Neural cell (in vitro differentiated cells): ENCODE measurements at regions not wholly inside any gene's neighbourhood (a gene's known extent, or its start where the extent isn't known, plus 50 kb on each side); places are given as distances from the start of the nearest gene placed in this dataset.

Source experiments
- H2AFZ ChIP-seq: fragments of 200-600, 300-800 bp; sonication (generic), shearing (Covaris generic); 2 replicates; pipeline ENCODE4 v1.6.0; 2014; ENCODE audit warnings: low read depth, mild to moderate bottlenecking, antibody characterized with exemption, low read length, moderate library complexity
- H3F3A ChIP-seq: fragments of 200-600 bp; shearing (Covaris generic); 2 replicates; pipeline ENCODE4 v1.6.1; 2016; ENCODE audit warnings: mild to moderate bottlenecking, moderate library complexity, mixed read lengths, antibody characterized with exemption, low read length; ENCODE audit not compliant: insufficient read depth, poor library complexity, severe bottlenecking
- H3K27ac ChIP-seq: fragments of 200-600, 300-800 bp; sonication (generic), shearing (Covaris generic); 2 replicates; pipeline ENCODE4 v1.5.1; 2014; ENCODE audit warnings: mild to moderate bottlenecking, low read length, moderate library complexity
- H3K27me3 ChIP-seq: fragments of 300-800, 200-600 bp; sonication (generic), shearing (Covaris generic); 2 replicates; pipeline ENCODE4 v1.6.0; 2014; ENCODE audit warnings: mild to moderate bottlenecking, low read depth, low read length, moderate library complexity; ENCODE audit not compliant: insufficient read depth
- H3K36me3 ChIP-seq: fragments of 300-800, 200-600 bp; sonication (generic), shearing (Covaris generic); 2 replicates; pipeline ENCODE4 v1.5.1; 2014; ENCODE audit warnings: mild to moderate bottlenecking, antibody characterized with exemption, low read length, moderate library complexity; ENCODE audit not compliant: insufficient read depth
- H3K4me2 ChIP-seq: fragments of 300-800, 200-600 bp; sonication (generic), shearing (Covaris generic); 2 replicates; pipeline ENCODE4 v1.6.0; 2014; ENCODE audit warnings: mild to moderate bottlenecking, low read length
- H3K4me3 ChIP-seq: fragments of 300-800, 200-600 bp; sonication (generic), shearing (Covaris generic); 2 replicates; pipeline ENCODE4 v1.5.1; 2014; ENCODE audit warnings: mild to moderate bottlenecking, low read length, moderate library complexity
- H3K79me2 ChIP-seq: fragments of 200-600 bp; shearing (Covaris generic); replicated peaks from 2 replicates; pipeline ENCODE4 v1.6.0; 2014; ENCODE audit warnings: mild to moderate bottlenecking, low read length, moderate library complexity; ENCODE audit not compliant: insufficient read depth
- H3K9ac ChIP-seq: fragments of 300-800, 200-600 bp; sonication (generic), shearing (Covaris generic); 2 replicates; pipeline ENCODE4 v1.6.1; 2016; ENCODE audit warnings: mild to moderate bottlenecking, low read length, mixed read lengths
- H3K9me2 ChIP-seq: fragments of 200-600 bp; shearing (Covaris generic); 2 replicates; pipeline ENCODE4 v1.6.1; 2016; ENCODE audit warnings: mild to moderate bottlenecking, low read length, mixed read lengths; ENCODE audit not compliant: insufficient read depth
- H3K9me3 ChIP-seq: fragments of 200-600, 300-800 bp; sonication (generic), shearing (Covaris generic); 2 replicates; pipeline ENCODE4 v1.6.1; 2016; ENCODE audit warnings: mild to moderate bottlenecking, mixed run types, low read length, moderate library complexity, mixed read lengths
- H4K20me1 ChIP-seq: fragments of 200-600 bp; shearing (Covaris generic); 2 replicates; pipeline ENCODE4 v1.6.1; 2016; ENCODE audit warnings: mild to moderate bottlenecking, mixed run types; ENCODE audit not compliant: insufficient read depth
- EP300 ChIP-seq: fragments of 450-650 bp; conservative IDR thresholded peaks from 2 replicates; pipeline ENCODE4 v1.6.1; 2014; ENCODE audit warnings: antibody characterized with exemption, mild to moderate bottlenecking, moderate library complexity; ENCODE audit not compliant: poor library complexity, severe bottlenecking
- EZH2 ChIP-seq: fragments of 200-600, 300-800 bp; shearing (Covaris generic), sonication (generic); IDR thresholded peaks from 2 replicates; pipeline ENCODE4 v1.6.1; 2014; ENCODE audit warnings: antibody characterized with exemption, low read length, borderline replicate concordance, mild to moderate bottlenecking; ENCODE audit not compliant: insufficient read depth, poor library complexity, severe bottlenecking
- MXI1 ChIP-seq: fragments of 450-650 bp; conservative IDR thresholded peaks from 2 replicates; pipeline ENCODE4 v1.6.1; 2014; ENCODE audit warnings: antibody characterized with exemption, mild to moderate bottlenecking; ENCODE audit not compliant: poor library complexity, severe bottlenecking
- POLR2AphosphoS5 ChIP-seq: IDR thresholded peaks from 2 replicates; pipeline ENCODE4 v1.6.1; 2012
- RAD21 ChIP-seq: fragments of 450-650 bp; conservative IDR thresholded peaks from 2 replicates; pipeline ENCODE4 v1.6.1; 2014; ENCODE audit warnings: antibody characterized with exemption, mild to moderate bottlenecking, moderate library complexity
- SMC3 ChIP-seq: fragments of 450-650 bp; conservative IDR thresholded peaks from 2 replicates; pipeline ENCODE4 v1.6.1; 2014; ENCODE audit warnings: antibody characterized with exemption, mild to moderate bottlenecking, moderate library complexity; ENCODE audit not compliant: poor library complexity
- TAF1 ChIP-seq: IDR thresholded peaks from 2 replicates; pipeline ENCODE4 v1.6.1; 2012; ENCODE audit warnings: low read depth
- TF ChIP-seq, protein P1 (sequence below): fragments of 450-650 bp; IDR thresholded peaks from 2 replicates; pipeline ENCODE4 v1.5.1; 2014; ENCODE audit warnings: antibody characterized with exemption, mild to moderate bottlenecking, moderate library complexity; ENCODE audit not compliant: poor library complexity, severe bottlenecking
- TF ChIP-seq, protein P2 (sequence below): IDR thresholded peaks from 2 replicates; pipeline ENCODE4 v1.6.1; 2012; ENCODE audit warnings: borderline replicate concordance

GRCh38 chr12:58781609-58782008, 138.7 kb downstream of the LRIG3 start:
- Histone ChIP-seq H3F3A (no peaks in the 10 kb centered on the region), H3K4me3 (no peak overlapping the region), H3K4me2 (no peak overlapping the region), H3K27ac (no peak overlapping the region), H3K36me3 (no peaks in the 10 kb centered on the region), H3K27me3 (no peaks in the 10 kb centered on the region), H3K9me3 (no peaks in the 10 kb centered on the region), H4K20me1 (no peaks in the 10 kb centered on the region), H3K79me2 (no peaks in the 10 kb centered on the region), H3K9ac (no peak overlapping the region), H2AFZ (no peak overlapping the region), H3K9me2 (no peaks in the 10 kb centered on the region)
- TF ChIP-seq, protein P1, sequence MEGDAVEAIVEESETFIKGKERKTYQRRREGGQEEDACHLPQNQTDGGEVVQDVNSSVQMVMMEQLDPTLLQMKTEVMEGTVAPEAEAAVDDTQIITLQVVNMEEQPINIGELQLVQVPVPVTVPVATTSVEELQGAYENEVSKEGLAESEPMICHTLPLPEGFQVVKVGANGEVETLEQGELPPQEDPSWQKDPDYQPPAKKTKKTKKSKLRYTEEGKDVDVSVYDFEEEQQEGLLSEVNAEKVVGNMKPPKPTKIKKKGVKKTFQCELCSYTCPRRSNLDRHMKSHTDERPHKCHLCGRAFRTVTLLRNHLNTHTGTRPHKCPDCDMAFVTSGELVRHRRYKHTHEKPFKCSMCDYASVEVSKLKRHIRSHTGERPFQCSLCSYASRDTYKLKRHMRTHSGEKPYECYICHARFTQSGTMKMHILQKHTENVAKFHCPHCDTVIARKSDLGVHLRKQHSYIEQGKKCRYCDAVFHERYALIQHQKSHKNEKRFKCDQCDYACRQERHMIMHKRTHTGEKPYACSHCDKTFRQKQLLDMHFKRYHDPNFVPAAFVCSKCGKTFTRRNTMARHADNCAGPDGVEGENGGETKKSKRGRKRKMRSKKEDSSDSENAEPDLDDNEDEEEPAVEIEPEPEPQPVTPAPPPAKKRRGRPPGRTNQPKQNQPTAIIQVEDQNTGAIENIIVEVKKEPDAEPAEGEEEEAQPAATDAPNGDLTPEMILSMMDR = no peak
- TF ChIP-seq EZH2 (no peak), TAF1 (no peak), EP300 (no peak), MXI1 (no peak), POLR2AphosphoS5 (no peak), RAD21 (no peak), SMC3 (no peak)
- TF ChIP-seq, protein P2, sequence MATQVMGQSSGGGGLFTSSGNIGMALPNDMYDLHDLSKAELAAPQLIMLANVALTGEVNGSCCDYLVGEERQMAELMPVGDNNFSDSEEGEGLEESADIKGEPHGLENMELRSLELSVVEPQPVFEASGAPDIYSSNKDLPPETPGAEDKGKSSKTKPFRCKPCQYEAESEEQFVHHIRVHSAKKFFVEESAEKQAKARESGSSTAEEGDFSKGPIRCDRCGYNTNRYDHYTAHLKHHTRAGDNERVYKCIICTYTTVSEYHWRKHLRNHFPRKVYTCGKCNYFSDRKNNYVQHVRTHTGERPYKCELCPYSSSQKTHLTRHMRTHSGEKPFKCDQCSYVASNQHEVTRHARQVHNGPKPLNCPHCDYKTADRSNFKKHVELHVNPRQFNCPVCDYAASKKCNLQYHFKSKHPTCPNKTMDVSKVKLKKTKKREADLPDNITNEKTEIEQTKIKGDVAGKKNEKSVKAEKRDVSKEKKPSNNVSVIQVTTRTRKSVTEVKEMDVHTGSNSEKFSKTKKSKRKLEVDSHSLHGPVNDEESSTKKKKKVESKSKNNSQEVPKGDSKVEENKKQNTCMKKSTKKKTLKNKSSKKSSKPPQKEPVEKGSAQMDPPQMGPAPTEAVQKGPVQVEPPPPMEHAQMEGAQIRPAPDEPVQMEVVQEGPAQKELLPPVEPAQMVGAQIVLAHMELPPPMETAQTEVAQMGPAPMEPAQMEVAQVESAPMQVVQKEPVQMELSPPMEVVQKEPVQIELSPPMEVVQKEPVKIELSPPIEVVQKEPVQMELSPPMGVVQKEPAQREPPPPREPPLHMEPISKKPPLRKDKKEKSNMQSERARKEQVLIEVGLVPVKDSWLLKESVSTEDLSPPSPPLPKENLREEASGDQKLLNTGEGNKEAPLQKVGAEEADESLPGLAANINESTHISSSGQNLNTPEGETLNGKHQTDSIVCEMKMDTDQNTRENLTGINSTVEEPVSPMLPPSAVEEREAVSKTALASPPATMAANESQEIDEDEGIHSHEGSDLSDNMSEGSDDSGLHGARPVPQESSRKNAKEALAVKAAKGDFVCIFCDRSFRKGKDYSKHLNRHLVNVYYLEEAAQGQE = no peak

- Histone ChIP-seq H4K20me1 (no peaks in the 10 kb centered on the region), H3K36me3 (no peaks in the 10 kb centered on the region), H3K9me2 (no peaks in the 10 kb centered on the region), H3K4me3 (no peak overlapping the region), H2AFZ (no peak overlapping the region), H3K4me2 (no peak overlapping the region), H3K79me2 (no peaks in the 10 kb centered on the region), H3F3A (no peaks in the 10 kb centered on the region), H3K27me3 (no peaks in the 10 kb centered on the region), H3K9ac (no peak overlapping the region), H3K9me3 (no peaks in the 10 kb centered on the region), H3K27ac (no peak overlapping the region)
- TF ChIP-seq EP300 = no peak
- no peak for TF ChIP-seq TAF1
- TF ChIP-seq MXI1 = no peak
- TF ChIP-seq, protein P1 = no peak
- TF ChIP-seq, protein P2 = no peak
- TF ChIP-seq RAD21 = no peak
- no peak for TF ChIP-seq EZH2
- no peak for TF ChIP-seq SMC3
- no peak for TF ChIP-seq POLR2AphosphoS5
These were observed 133.1 kb downstream of the LRIG3 start for GRCh38 chr12:58787021-58787760.
